Activated naive CD4-positive, alpha-beta T cell treated with anti-CD3 and anti-CD28 coated beads, Interleukin-2, amount 50 U/mL, for 24 hours (primary cell): ENCODE measurements at regions not wholly inside any gene's neighbourhood (a gene's known extent, or its start where the extent isn't known, plus 50 kb on each side); places are given as distances from the start of the nearest gene placed in this dataset.

Experiments
- H3K27ac Mint-ChIP-seq: one replicate; pipeline ENCODE4 v1.8.0; 2021; ENCODE audit warnings: mild to moderate bottlenecking, mixed read lengths
- H3K27me3 Mint-ChIP-seq: one replicate; pipeline ENCODE4 v1.8.0; 2021; ENCODE audit warnings: mixed read lengths
- H3K36me3 Mint-ChIP-seq: one replicate; pipeline ENCODE4 v1.8.0; 2021; ENCODE audit warnings: mixed read lengths
- H3K4me1 Mint-ChIP-seq: one replicate; pipeline ENCODE4 v1.8.0; 2021; ENCODE audit warnings: mixed read lengths
- H3K4me3 Mint-ChIP-seq: one replicate; pipeline ENCODE4 v1.8.0; 2021; ENCODE audit warnings: mild to moderate bottlenecking, mixed read lengths
- H3K9me3 Mint-ChIP-seq: one replicate; pipeline ENCODE4 v1.8.0; 2021; ENCODE audit warnings: mixed read lengths

DNA sequence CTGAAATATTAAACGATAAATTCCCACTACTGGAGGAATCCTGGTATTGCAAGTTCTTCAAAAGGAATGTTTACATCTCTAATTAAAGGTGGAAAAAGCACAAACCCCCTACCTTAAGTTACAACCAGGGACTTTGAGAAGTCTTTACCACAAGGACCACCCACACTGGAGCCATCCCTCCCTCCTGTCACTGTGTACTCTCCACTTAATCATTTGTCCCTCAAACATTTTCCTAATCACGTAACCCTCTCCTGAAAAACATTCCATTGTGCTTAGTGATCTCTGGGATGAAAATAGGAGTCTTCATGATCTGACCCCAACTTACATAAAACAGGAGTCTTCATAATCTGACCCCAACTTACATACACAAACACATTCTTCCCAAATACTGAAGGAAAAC is 85.7 kb downstream of the SUCLG1 start:
- Mint-ChIP-seq H3K4me3 (no peak overlapping the region), H3K27me3 (peaks cover 7% of the 10 kb centered on the region), H3K4me1 (no peaks in the 10 kb centered on the region), H3K27ac (no peak overlapping the region), H3K9me3 (no peaks in the 10 kb centered on the region), H3K36me3 (no peaks in the 10 kb centered on the region)

DNA sequence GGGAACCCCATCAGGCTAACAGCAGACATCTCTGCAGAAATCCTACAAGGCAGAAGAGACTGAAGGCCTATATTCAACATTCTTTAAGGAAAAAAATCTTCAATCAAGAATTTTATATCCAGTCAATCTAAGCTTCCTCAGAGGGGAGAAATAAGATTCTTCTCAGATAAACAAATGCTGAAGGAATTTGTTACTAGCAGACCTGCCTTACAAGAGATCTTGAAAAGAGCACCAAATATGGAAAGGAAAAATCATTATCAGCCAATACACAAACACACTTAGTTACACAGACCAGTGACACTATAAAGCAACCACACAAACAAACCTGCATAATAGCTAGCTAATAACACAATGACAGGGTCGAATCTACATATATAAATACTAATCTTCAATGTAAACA is 96.5 kb downstream of the SUCLG1 start:
- Mint-ChIP-seq H3K27me3 (peaks cover 31% of the 10 kb centered on the region), H3K27ac (no peak overlapping the region), H3K4me3 (no peak overlapping the region), H3K9me3 (peaks cover 13% of the 10 kb centered on the region), H3K4me1 (no peaks in the 10 kb centered on the region), H3K36me3 (peaks cover 2% of the 10 kb centered on the region)

DNA sequence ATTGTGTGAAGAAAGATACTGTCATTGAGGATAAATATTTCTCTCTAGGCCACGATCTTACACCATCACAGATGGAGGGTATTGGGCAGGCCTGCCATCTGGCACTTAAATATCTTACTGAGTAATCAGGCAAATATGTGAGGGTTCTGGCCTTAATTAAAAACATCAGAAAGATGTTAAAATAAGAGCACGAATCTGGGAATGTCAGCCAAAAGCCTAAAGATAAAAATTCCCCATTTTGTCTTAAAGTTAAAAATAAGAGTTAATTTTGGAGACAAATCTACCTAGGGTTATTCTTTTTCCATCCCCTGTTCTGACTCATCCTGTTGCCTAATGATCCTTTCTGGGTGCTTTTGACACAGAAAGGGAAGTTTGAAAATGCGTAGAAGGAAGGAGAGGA is 121.0 kb downstream of the SUCLG1 start:
- Mint-ChIP-seq H3K27ac (no peak overlapping the region), H3K4me1 (no peaks in the 10 kb centered on the region), H3K9me3 (no peaks in the 10 kb centered on the region), H3K4me3 (no peak overlapping the region), H3K27me3 (peaks cover 20% of the 10 kb centered on the region), H3K36me3 (peaks cover 1% of the 10 kb centered on the region)

DNA sequence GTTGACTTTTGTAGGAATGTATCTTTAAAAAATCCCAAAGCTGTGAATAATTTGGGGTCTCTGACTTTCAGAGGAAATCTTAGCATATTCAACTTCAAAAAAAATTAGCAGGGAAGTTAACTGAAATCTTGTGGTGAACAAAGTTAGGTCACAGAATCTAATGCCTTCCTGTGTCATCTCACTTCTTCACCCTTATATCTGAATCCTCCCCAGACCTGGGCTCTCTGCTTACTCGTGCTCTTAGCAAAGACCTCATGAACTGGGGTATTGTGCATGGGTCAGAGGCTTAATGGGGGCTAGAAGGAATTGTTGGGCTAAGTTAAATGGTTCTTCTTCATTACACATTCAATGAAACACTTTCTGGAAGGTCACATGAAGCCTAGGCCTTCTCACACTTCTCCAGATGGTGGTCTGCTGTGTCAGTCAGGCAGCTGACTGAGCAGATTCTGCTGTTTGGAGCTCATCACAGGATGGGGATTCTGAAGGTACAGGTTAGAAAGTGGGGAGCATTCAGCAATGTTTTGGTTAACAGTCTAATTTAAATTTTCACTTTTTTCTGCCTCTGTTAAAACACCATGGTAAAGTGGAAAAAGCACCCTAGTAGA is 131.3 kb downstream of the SUCLG1 start:
- H3K27ac Mint-ChIP-seq = no peak overlapping the region
- H3K27me3 Mint-ChIP-seq = peaks cover 27% of the 10 kb centered on the region
- H3K4me3 Mint-ChIP-seq = no peak overlapping the region
- no peaks in the 10 kb centered on the region for H3K4me1 Mint-ChIP-seq
- no peaks in the 10 kb centered on the region for H3K36me3 Mint-ChIP-seq
- peaks cover 5% of the 10 kb centered on the region for H3K9me3 Mint-ChIP-seq

DNA sequence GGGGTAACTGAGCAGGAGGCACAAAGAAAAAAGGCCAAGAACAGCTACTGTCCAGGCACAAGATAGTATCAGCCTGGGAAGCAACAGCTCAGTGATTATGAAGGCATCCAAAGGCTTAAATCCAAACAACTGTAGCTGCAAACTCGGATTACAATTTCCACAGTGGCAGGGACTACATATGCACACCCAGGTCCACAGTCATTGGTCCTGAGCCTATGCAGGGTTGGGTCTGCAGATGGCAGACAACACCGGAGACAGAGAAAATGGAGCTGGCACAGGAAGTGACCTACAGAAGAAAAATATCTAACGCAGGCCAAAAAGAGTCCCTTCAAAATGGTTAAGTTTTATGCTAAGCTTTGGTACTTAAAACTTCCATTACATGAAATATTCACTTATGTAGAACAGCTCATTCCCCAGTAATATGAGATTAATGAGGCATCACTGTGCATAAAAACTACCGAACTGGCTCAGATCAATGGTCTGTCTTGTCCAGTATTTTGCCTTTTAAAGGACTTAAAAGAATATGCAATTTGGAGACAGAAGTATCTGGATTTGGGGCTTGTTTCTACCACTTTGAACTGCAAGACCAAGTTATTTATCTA is 132.1 kb downstream of the SUCLG1 start:
- Mint-ChIP-seq H3K4me1 (no peaks in the 10 kb centered on the region), H3K9me3 (peaks cover under 1% of the 10 kb centered on the region), H3K27me3 (peaks cover 23% of the 10 kb centered on the region), H3K4me3 (no peak overlapping the region), H3K27ac (no peak overlapping the region), H3K36me3 (no peaks in the 10 kb centered on the region)

DNA sequence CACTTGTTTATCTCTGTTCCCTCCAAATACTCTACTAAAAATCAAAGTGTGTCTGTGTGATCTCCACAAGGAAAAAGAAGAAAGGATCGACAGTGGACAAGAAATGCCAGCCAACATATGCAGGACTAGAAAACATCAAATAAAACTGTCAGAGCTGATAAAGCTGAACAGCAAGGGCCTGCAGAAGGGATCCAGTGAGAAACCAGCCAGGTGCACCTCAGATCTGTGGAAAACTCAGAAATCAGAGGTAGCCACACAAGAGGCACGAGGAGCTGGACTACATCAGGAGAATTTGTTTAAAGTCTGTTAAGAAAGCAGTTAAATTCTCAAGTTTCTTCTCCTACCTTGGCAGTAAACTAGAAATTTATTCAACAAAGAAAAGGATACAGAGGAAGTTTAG is 135.2 kb downstream of the SUCLG1 start:
- H3K9me3 Mint-ChIP-seq = no peaks in the 10 kb centered on the region
- no peaks in the 10 kb centered on the region for H3K36me3 Mint-ChIP-seq
- no peak overlapping the region for H3K27ac Mint-ChIP-seq
- H3K4me3 Mint-ChIP-seq = no peak overlapping the region
- H3K27me3 Mint-ChIP-seq = peaks cover 10% of the 10 kb centered on the region
- H3K4me1 Mint-ChIP-seq = no peaks in the 10 kb centered on the region

DNA sequence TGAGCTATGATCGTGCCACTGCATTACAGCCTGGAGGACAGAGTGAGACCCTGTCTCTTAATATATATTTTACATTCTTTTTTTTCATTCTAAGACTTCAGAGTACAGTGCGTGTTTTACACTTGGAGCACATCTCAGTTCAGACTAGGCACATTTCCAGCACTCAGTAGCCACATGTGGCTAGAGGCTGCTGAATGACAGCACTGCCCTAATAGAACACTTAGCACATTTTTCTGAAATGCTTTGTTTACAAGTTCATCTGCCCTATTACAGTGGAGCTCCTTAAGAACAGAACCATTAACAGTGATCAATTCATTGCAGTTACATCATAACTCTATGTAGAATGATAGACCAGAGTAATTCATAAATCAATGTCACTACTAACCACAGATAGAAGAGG is 138.1 kb downstream of the SUCLG1 start:
- no peaks in the 10 kb centered on the region for H3K9me3 Mint-ChIP-seq
- H3K4me1 Mint-ChIP-seq = no peaks in the 10 kb centered on the region
- H3K27ac Mint-ChIP-seq = no peak overlapping the region
- no peaks in the 10 kb centered on the region for H3K36me3 Mint-ChIP-seq
- H3K4me3 Mint-ChIP-seq = no peak overlapping the region
- H3K27me3 Mint-ChIP-seq = peaks cover 9% of the 10 kb centered on the region

DNA sequence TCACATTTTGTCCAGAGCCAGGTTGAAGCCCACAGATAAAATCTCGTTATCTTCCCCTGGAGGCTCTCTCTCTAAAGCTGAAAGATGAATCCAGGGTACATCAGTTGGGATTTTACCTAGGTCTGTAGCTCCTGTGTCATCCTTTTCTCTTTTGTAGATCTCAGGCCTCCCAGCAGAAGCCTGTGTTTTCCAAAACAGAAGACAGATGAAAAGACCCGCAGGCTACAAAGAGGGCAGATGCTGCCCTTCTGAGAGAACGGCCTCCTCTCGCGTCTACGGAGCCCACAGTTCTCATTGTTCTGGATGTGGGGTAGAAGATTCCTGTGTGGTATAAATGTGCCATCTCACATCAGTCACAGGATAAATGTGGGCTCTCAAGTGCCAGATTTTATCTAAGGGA is 139.5 kb downstream of the SUCLG1 start:
- Mint-ChIP-seq H3K4me1 (peaks cover 4% of the 10 kb centered on the region), H3K27ac (no peak overlapping the region), H3K4me3 (no peak overlapping the region), H3K9me3 (no peaks in the 10 kb centered on the region), H3K36me3 (no peaks in the 10 kb centered on the region), H3K27me3 (peaks cover 9% of the 10 kb centered on the region)

DNA sequence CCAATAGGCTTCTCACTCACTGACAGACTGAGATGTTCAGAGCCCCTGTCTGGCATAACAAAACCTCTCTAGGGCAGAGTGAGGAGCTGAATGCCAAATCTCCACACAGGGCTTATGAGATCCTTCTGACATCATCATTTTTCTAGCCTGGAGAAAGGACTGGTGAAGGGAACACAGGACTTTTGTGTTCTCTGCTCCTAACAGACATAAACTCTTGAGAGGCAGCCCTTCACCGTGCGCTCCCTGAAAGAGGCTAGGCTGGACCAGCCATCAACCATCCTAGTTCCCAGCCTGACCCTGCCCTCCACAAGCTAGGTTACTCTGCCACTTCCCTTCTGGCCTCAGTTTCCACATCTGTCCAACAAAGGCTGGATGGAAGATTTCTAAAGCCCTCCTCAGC is 141.9 kb downstream of the SUCLG1 start:
- Mint-ChIP-seq H3K27me3 (peaks cover 7% of the 10 kb centered on the region), H3K9me3 (no peaks in the 10 kb centered on the region), H3K36me3 (no peaks in the 10 kb centered on the region), H3K4me1 (peaks cover 4% of the 10 kb centered on the region), H3K4me3 (no peak overlapping the region), H3K27ac (no peak overlapping the region)

DNA sequence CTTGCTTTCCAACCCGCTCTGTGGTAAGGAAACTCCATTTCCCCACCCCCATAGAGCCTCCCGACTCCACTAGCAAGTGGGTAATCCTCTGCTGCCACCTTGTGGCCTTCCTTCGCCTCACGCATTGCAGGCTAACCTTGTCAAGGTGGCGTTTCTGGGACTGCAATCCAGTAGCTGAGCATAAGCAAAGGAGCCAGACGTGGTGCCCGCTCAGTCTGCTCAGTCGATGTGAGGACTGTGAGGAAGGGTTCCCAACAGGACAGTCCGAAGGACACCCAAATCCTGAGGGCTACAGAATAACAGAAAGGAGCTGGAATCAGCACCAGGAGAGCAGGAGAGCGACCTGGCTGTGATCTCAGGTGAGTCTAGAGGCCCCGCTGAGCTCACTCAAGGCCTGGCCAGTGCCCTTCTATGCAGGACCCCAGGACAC is 144.2 kb downstream of the SUCLG1 start:
- Mint-ChIP-seq H3K9me3 (no peaks in the 10 kb centered on the region), H3K36me3 (no peaks in the 10 kb centered on the region), H3K4me3 (no peak overlapping the region), H3K27me3 (peaks cover 4% of the 10 kb centered on the region), H3K27ac (no peak overlapping the region), H3K4me1 (peaks cover 4% of the 10 kb centered on the region)

DNA sequence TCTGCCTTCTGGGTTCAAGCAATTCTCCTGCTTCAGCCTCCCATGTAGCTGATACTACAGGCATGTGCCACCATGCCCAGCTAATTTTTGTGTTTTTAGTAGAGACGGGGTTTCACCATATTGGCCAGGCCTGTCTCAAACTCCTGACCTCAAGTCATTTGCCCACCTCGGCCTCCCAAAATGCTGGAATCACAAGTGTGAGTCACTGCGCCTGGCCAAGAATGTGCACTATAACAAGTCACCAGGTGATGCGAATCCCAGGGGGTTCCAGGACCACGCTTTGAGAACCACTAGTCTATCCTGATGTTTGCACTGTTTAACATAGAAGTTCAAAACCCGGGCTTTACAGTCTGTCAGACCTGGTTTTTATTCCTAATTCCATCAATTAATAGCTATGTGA is 144.8 kb downstream of the SUCLG1 start:
- H3K9me3 Mint-ChIP-seq = no peaks in the 10 kb centered on the region
- H3K4me3 Mint-ChIP-seq = no peak overlapping the region
- no peaks in the 10 kb centered on the region for H3K36me3 Mint-ChIP-seq
- peaks cover 4% of the 10 kb centered on the region for H3K27me3 Mint-ChIP-seq
- no peak overlapping the region for H3K27ac Mint-ChIP-seq
- H3K4me1 Mint-ChIP-seq = peaks cover 4% of the 10 kb centered on the region

DNA sequence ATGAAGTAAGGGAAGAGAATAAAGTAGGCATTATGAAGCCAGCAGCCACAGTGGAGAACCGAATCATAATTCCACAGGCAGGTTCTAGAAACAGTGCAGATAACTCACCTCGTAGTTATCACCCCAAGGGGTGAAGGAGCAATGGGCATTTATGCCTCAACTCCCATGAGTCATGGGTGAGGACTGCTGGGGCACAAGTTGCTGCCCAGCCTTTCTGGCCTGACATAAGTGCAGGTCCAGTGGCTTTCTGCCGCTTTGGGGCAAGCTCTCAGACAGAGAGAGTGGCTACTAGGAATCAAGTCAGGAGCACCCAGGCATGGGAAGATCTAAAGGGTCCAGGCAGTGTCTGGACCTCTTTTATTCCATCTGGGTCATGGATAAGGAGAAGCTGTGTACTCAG is 149.8 kb downstream of the SUCLG1 start:
- Mint-ChIP-seq H3K4me1 (no peaks in the 10 kb centered on the region), H3K27me3 (peaks cover 3% of the 10 kb centered on the region), H3K4me3 (no peak overlapping the region), H3K27ac (no peak overlapping the region), H3K36me3 (no peaks in the 10 kb centered on the region), H3K9me3 (peaks cover 8% of the 10 kb centered on the region)

DNA sequence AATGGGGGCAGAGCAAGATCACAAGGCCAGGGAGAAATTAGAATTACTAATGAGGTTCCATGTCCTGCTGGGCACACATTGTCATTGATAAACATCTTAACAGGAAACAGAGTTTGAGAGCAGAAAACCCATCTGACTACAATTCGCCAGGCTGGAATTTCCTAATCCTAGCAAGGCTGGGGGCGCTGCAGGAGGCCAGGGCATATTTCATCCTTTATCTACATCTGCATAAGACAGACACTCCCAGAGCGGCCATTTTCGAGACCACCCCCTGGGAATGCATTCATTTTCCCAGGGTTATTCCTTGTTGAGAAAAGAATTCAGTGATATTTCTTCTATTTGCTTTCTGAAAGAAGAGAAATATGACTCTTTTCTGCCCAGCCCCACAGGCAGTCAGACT is 152.7 kb downstream of the SUCLG1 start:
- Mint-ChIP-seq H3K36me3 (no peaks in the 10 kb centered on the region), H3K27ac (no peak overlapping the region), H3K4me1 (no peaks in the 10 kb centered on the region), H3K9me3 (peaks cover 8% of the 10 kb centered on the region), H3K27me3 (peaks cover 5% of the 10 kb centered on the region), H3K4me3 (no peak overlapping the region)

DNA sequence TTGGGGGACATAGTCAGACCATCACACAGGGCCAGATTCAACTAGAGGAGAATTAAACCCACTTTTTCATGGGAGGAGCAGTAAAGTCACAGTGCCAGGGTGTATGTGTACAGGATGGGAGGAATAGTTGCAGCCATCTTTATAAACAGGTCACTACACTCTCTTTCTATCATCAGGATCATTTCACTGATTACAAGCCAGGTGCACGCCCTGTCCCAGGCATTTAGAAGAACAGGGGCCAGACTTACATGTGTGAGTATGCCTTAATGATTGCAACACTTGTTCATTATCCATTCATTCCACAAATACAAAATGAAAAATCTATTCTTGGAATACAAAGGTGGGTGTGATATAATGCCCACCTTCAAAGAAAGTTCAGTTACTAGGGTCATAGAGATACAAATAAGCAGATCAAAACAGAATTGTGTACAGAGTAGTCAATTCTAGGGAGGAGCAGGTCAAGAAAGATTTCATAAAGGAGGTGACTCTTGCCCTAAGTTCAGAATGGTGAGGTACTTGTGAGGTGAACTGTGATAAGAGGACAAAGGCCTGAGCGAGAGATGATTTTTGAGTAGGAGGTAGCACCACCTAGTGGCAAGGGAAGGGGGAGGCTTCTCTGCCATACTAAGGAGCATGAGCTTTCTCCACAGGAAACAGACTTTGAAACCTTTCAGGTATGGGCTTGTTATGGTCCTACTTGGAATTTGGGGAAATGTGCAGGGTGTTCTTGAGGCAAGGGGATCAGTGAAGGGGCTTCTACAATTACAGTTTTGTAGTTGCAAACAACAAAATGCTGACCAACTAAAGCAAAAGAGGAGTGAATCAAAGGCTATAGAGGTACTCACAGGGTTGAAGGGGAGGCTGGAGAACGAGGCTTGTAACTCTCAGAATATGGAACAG is 156.3 kb downstream of the SUCLG1 start:
- peaks cover 5% of the 10 kb centered on the region for H3K27me3 Mint-ChIP-seq
- no peaks in the 10 kb centered on the region for H3K36me3 Mint-ChIP-seq
- no peak overlapping the region for H3K4me3 Mint-ChIP-seq
- H3K9me3 Mint-ChIP-seq = peaks cover 8% of the 10 kb centered on the region
- H3K4me1 Mint-ChIP-seq = no peaks in the 10 kb centered on the region
- no peak overlapping the region for H3K27ac Mint-ChIP-seq

DNA sequence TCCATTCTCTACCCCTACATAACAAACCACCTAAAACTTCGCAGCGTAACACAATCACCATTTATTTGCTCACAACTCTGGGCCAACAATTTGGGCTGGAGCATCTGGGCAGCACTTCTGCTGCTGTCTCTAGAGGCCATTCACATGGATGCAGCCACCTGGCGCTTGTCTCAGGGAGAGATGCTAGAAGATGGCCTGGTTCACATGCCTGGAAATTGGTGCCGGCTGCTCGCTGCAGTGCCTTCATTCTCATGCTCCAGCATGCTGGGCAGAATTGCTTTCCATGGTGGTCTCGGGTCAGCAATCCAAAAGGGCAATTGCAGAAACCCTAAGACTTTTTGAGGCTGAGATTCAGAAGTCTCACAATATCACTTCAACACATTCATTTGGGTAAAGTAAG is 157.4 kb downstream of the SUCLG1 start:
- H3K36me3 Mint-ChIP-seq = no peaks in the 10 kb centered on the region
- no peak overlapping the region for H3K27ac Mint-ChIP-seq
- H3K27me3 Mint-ChIP-seq = peaks cover 5% of the 10 kb centered on the region
- H3K4me3 Mint-ChIP-seq = no peak overlapping the region
- H3K9me3 Mint-ChIP-seq = peaks cover 8% of the 10 kb centered on the region
- H3K4me1 Mint-ChIP-seq = no peaks in the 10 kb centered on the region

DNA sequence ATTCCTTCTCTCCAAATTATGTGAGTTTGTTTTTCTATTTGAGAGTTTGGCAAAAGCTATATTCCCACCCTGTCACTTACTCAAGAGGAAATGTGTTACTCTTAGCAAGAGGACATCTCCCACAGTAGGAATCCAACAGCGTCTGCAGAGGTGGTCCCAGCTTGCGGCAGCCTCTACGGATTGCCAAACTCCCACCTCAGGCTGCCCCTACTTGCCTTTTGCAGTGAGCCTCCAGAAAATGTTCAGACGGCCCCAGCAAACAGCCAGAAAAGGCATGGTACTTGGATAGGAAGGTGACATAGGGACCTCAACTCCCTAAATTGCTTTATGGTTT is 158.4 kb downstream of the SUCLG1 start:
- Mint-ChIP-seq H3K4me3 (no peak overlapping the region), H3K27me3 (peaks cover 5% of the 10 kb centered on the region), H3K9me3 (peaks cover 1% of the 10 kb centered on the region), H3K4me1 (no peaks in the 10 kb centered on the region), H3K27ac (no peak overlapping the region), H3K36me3 (no peaks in the 10 kb centered on the region)
